Stomach (tissue), 8 donors: ENCODE measurements at regions not wholly inside any gene's neighbourhood (a gene's known extent, or its start where the extent isn't known, plus 50 kb on each side); places are given as distances from the start of the nearest gene placed in this dataset.

ENCODE experiments used
- DNase-seq, 2 donors: peaks; one replicate each; pipeline versions ENCODE4 v3.0.0 to v3.0.0-alpha.2; 2013 to 2019
- H3K27ac ChIP-seq, 5 donors: fragments of 200-600 bp in 4 of 5; sonication (generic) in 4 of 5; one replicate each; pipeline ENCODE4 v1.5.1; 2013 to 2019; ENCODE audit warnings: mild to moderate bottlenecking in 1 of 5, moderate library complexity in 1 of 5
- H3K27me3 ChIP-seq, 3 donors: fragments of 200-600 bp; sonication (generic); one replicate each; pipeline ENCODE4 v1.5.1; 2017 to 2019; ENCODE audit warnings: mixed run types in 1 of 3
- H3K36me3 ChIP-seq, 4 donors: fragments of 200-600 bp; sonication (generic); 1 replicate in 3 of 4; 2 replicates in 1 of 4; pipeline ENCODE4 v1.5.1; 2016 to 2019
- H3K4me1 ChIP-seq, 4 donors: fragments of 200-600 bp; sonication (generic); one replicate each; pipeline ENCODE4 v1.5.1; 2016 to 2019
- H3K4me3 ChIP-seq, 4 donors: fragments of 200-600 bp; sonication (generic) in 3 of 4; one replicate each; pipeline ENCODE4 v1.5.1; 2016 to 2019; ENCODE audit warnings: mild to moderate bottlenecking in 1 of 4
- H3K9me3 ChIP-seq, 4 donors: fragments of 200-600 bp; sonication (generic); one replicate each; pipeline ENCODE4 v1.5.1; 2016 to 2019
- EP300 ChIP-seq: sonication (generic); formaldehyde crosslinking; IDR thresholded peaks from one replicate; pipeline ENCODE4 v1.6.1; 2017; ENCODE audit warnings: antibody characterized with exemption
- POLR2A ChIP-seq, 4 donors: fragments of 450-650 bp; IDR thresholded peaks; one replicate each; pipeline ENCODE4 v1.6.1; 2016; ENCODE audit warnings: antibody characterized with exemption in 4 of 4, control low read depth in 2 of 4, mild to moderate bottlenecking in 1 of 4, moderate library complexity in 1 of 4
- POLR2AphosphoS5 ChIP-seq, 3 donors: sonication (generic); formaldehyde crosslinking; IDR thresholded peaks; one replicate each; pipeline ENCODE4 v1.6.1; 2016; ENCODE audit warnings: antibody characterized with exemption in 3 of 3
- WGBS, 5 donors: extraction: QIAGEN DNeasy Blood & Tissue Kit in 3 of 5; methylation state at CpG; one replicate each; pipeline versions ENCODE4 v1.1.5 to v1.1.7; 2013 to 2018; 5-methylcytosine and 5-hydroxymethylcytosine counted together
- intact Hi-C: fragments of 100-400 bp; cut with DNase I; formaldehyde crosslinking; loops from one replicate; pipeline ENCODE4 v1.15.1; 2023; ENCODE audit warnings: low total_unique reads
- TF ChIP-seq, protein P1 (sequence below), 7 experiments: fragments of 450-650 bp in 4 of 7; fragments of 200-600 bp in 3 of 7; sonication (generic) in 3 of 7; IDR thresholded peaks; one replicate each; pipeline ENCODE4 v1.5.1; 2016 to 2019; ENCODE audit warnings: antibody characterized with exemption in 7 of 7, control low read depth in 2 of 7, mild to moderate bottlenecking in 1 of 7
- donor health status: healthy with polysubstance abuse.
- donor health status: Bipolar disorder and iron deficiency.
- donor health status: healthy.

DNA sequence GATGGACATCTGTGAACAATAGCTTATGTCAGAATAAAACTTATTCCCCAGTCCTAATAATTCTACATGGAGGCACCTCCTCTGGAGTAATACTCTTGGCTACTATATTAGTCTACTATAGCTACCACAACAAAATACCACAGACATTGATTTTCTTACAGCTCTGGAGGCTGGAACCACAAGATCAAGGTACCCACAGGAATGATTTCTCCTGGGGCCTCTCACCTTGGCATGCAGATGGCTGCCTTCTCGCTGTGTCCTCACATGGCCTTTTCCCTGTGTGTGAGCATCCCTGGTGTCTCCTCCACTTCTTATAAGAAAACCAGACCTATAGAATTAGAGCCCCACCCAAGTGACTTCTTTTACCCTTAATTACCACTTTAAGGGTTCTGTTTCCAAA, 244.3 kb downstream of the BARHL2 start:
- TF ChIP-seq, protein P1, sequence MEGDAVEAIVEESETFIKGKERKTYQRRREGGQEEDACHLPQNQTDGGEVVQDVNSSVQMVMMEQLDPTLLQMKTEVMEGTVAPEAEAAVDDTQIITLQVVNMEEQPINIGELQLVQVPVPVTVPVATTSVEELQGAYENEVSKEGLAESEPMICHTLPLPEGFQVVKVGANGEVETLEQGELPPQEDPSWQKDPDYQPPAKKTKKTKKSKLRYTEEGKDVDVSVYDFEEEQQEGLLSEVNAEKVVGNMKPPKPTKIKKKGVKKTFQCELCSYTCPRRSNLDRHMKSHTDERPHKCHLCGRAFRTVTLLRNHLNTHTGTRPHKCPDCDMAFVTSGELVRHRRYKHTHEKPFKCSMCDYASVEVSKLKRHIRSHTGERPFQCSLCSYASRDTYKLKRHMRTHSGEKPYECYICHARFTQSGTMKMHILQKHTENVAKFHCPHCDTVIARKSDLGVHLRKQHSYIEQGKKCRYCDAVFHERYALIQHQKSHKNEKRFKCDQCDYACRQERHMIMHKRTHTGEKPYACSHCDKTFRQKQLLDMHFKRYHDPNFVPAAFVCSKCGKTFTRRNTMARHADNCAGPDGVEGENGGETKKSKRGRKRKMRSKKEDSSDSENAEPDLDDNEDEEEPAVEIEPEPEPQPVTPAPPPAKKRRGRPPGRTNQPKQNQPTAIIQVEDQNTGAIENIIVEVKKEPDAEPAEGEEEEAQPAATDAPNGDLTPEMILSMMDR (IDR thresholded peaks at IDR 0.05) = no peak
- TF ChIP-seq POLR2AphosphoS5 (IDR thresholded peaks at IDR 0.05) (no peak), EP300 (no peak), POLR2A (IDR thresholded peaks at IDR 0.05) (no peak)
- 90 to 100% (median 95%) methylated on average over 1 of the region's 1 CpG for WGBS, 5 donors
- Histone ChIP-seq H3K36me3 (no peaks in the 10 kb centered on the region), H3K27me3 (no peaks in the 10 kb centered on the region), H3K4me1 (no peaks in the 10 kb centered on the region), H3K4me3 (no peak overlapping the region), H3K9me3 (no peaks in the 10 kb centered on the region), H3K27ac (no peak overlapping the region)
- DNase-seq = no peak
- intact Hi-C loops = no loop called here

DNA sequence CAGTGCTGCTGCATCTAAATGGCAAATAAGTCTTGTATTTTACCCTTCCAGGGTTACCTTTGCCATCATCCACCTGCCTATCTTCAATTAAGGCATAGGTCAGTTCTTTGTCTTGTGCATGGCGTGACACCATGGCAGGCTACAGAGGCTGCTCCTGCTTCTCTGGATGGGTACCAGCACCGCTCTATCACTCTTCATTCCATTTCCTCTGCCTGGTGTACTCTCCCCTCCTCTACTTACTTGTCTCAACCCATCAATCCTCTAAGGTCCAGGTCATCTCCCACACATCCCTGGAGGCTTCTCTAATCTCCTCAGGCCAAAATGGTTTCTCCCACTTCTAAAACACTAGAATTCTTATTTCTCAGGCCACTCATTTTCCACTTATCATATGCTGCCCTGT, 257.5 kb downstream of the BARHL2 start:
- intact Hi-C loops = no loop called here
- Histone ChIP-seq H3K27me3 (no peaks in the 10 kb centered on the region), H3K9me3 (no peaks in the 10 kb centered on the region), H3K27ac (no peak overlapping the region), H3K4me1 (no peaks in the 10 kb centered on the region), H3K36me3 (no peaks in the 10 kb centered on the region), H3K4me3 (no peak overlapping the region)
- TF ChIP-seq POLR2A (IDR thresholded peaks at IDR 0.05) (no peak), EP300 (no peak), POLR2AphosphoS5 (IDR thresholded peaks at IDR 0.05) (no peak)
- TF ChIP-seq, protein P1 (IDR thresholded peaks at IDR 0.05) = no peak
- WGBS, 5 donors = 80 to 91% (median 89%) methylated on average over 2 of the region's 2 CpGs
- DNase-seq = no peak

DNA sequence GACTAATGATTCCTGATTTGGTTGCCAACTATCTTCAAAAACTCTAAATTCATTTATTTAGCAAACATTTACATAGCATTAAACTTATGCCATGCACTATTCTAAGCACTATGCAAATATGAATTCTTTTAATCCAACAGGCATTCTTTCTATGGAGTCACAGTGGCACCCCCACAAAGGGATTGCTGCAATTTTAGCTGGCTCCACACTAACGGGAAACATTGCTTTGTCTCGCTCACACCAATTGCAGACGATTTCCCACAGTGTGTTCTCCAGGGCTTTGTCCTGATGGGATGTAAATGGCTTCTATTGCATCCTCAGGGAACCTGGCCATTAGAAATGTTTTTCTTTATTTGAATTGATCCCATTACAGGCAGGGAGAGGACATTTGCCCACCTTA, 259.1 kb downstream of the BARHL2 start:
- no peak overlapping the region for H3K27ac ChIP-seq
- 65 to 80% (median 77%) methylated on average over 3 of the region's 3 CpGs for WGBS, 5 donors
- TF ChIP-seq POLR2A (IDR thresholded peaks at IDR 0.05) (no peak), POLR2AphosphoS5 (IDR thresholded peaks at IDR 0.05) (no peak), EP300 (no peak)
- TF ChIP-seq, protein P1 (IDR thresholded peaks at IDR 0.05) = no peak
- DNase-seq = no peak
- no peaks in the 10 kb centered on the region for H3K4me1 ChIP-seq
- no peak overlapping the region for H3K4me3 ChIP-seq
- no peaks in the 10 kb centered on the region for H3K36me3 ChIP-seq
- intact Hi-C loops = no loop called here
- no peaks in the 10 kb centered on the region for H3K27me3 ChIP-seq
- no peaks in the 10 kb centered on the region for H3K9me3 ChIP-seq

DNA sequence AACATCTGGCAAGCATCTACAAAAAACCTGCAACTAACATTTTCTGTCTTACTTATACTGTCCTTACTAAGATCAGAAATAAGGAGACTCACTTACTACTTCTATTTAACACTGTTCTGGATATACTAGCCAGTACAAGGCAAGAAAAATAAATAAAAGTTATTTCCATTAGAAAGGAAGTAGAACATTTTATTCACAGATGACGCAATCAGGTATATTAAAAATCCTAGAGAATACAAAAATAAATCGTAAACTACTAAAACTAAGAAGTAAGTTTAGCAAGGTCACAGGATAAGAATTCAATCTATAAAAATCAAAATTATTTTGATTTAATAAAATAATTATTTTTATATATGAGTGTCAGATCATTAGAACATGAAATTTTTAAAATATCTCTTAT, 264.6 kb downstream of the BARHL2 start:
- intact Hi-C loops = no loop called here
- WGBS, 5 donors = 93 to 96% (median 95%) methylated on average over 2 of the region's 2 CpGs
- H3K4me1 ChIP-seq = no peaks in the 10 kb centered on the region
- no peak overlapping the region for H3K27ac ChIP-seq
- no peak overlapping the region for H3K4me3 ChIP-seq
- no peaks in the 10 kb centered on the region for H3K36me3 ChIP-seq
- TF ChIP-seq POLR2AphosphoS5 (IDR thresholded peaks at IDR 0.05) = no peak
- TF ChIP-seq POLR2A (IDR thresholded peaks at IDR 0.05) = no peak
- TF ChIP-seq, protein P1 (IDR thresholded peaks at IDR 0.05) = no peak
- no peak for TF ChIP-seq EP300
- no peak for DNase-seq
- no peaks in the 10 kb centered on the region for H3K27me3 ChIP-seq
- H3K9me3 ChIP-seq = no peaks in the 10 kb centered on the region
